H9 (cell line): ENCODE measurements at regions not wholly inside any gene's neighbourhood (a gene's known extent, or its start where the extent isn't known, plus 50 kb on each side); places are given as distances from the start of the nearest gene placed in this dataset.

Experiments used
- DNase-seq: peaks from one replicate; pipeline ENCODE4 v3.0.0-alpha.2; 2017
- H2AFZ ChIP-seq: one replicate; pipeline ENCODE4 v1.6.1; 2013; ENCODE audit warnings: mild to moderate bottlenecking, low read length, control low read depth, moderate library complexity
- H2AK5ac ChIP-seq: 2 replicates; pipeline ENCODE4 v1.6.1; 2013; ENCODE audit warnings: low read length, control low read depth, mixed read lengths; ENCODE audit not compliant: insufficient read length
- H2BK120ac ChIP-seq: one replicate; pipeline ENCODE4 v1.6.1; 2013; ENCODE audit warnings: low read depth, mild to moderate bottlenecking, low read length, control low read depth, inconsistent platforms; ENCODE audit not compliant: poor library complexity, severe bottlenecking
- H2BK12ac ChIP-seq: 2 replicates; pipeline ENCODE4 v1.6.1; 2013; ENCODE audit warnings: low read length, control low read depth, mixed read lengths, low read depth; ENCODE audit not compliant: insufficient read length
- H2BK15ac ChIP-seq: 2 replicates; pipeline ENCODE4 v1.6.1; 2013; ENCODE audit warnings: low read depth, low read length, control low read depth
- H2BK20ac ChIP-seq: one replicate; pipeline ENCODE4 v1.6.1; 2013; ENCODE audit warnings: low read depth, mild to moderate bottlenecking, low read length, control low read depth, inconsistent platforms; ENCODE audit not compliant: poor library complexity, severe bottlenecking
- H2BK5ac ChIP-seq: 2 replicates; pipeline ENCODE4 v1.6.1; 2013; ENCODE audit warnings: low read length, control low read depth, mixed read lengths; ENCODE audit not compliant: insufficient read length
- H3K14ac ChIP-seq: 2 replicates; pipeline ENCODE4 v1.6.1; 2013; ENCODE audit warnings: low read length, control low read depth; ENCODE audit not compliant: insufficient read depth
- H3K18ac ChIP-seq: 2 replicates; pipeline ENCODE4 v1.6.1; 2013; ENCODE audit warnings: low read depth, mild to moderate bottlenecking, mixed read lengths, low read length, control low read depth; ENCODE audit not compliant: insufficient read length
- H3K23ac ChIP-seq: 2 replicates; pipeline ENCODE4 v1.6.1; 2013; ENCODE audit warnings: low read length, control low read depth, mixed read lengths, low read depth; ENCODE audit not compliant: insufficient read length
- H3K23me2 ChIP-seq: 2 replicates; pipeline ENCODE4 v1.6.1; 2013; ENCODE audit warnings: low read depth, mild to moderate bottlenecking, mixed read lengths, low read length, control low read depth; ENCODE audit not compliant: insufficient read length, poor library complexity, severe bottlenecking
- H3K27ac ChIP-seq: 2 replicates; pipeline ENCODE4 v1.5.1; 2013; ENCODE audit warnings: low read length, control low read depth, mixed read lengths, low read depth; ENCODE audit not compliant: insufficient read length
- H3K27me3 ChIP-seq: 2 replicates; pipeline ENCODE4 v1.6.1; 2013; ENCODE audit warnings: low read length, control low read depth, inconsistent platforms; ENCODE audit not compliant: insufficient read depth
- H3K4ac ChIP-seq: 2 replicates; pipeline ENCODE4 v1.6.1; 2013; ENCODE audit warnings: low read depth, mild to moderate bottlenecking, control low read depth, inconsistent platforms, low read length, moderate library complexity
- H3K4me1 ChIP-seq: 2 replicates; pipeline ENCODE4 v1.6.1; 2013; ENCODE audit warnings: low read length, control low read depth, inconsistent platforms; ENCODE audit not compliant: insufficient read depth
- H3K4me2 ChIP-seq: 2 replicates; pipeline ENCODE4 v1.6.1; 2013; ENCODE audit warnings: low read length, control low read depth, mixed read lengths; ENCODE audit not compliant: insufficient read length, insufficient read depth
- H3K56ac ChIP-seq: 2 replicates; pipeline ENCODE4 v1.6.1; 2013; ENCODE audit warnings: low read depth, mild to moderate bottlenecking, mixed read lengths, low read length, control low read depth; ENCODE audit not compliant: insufficient read length
- H3K79me1 ChIP-seq: 2 replicates; pipeline ENCODE4 v1.6.1; 2013; ENCODE audit warnings: low read depth, mild to moderate bottlenecking, moderate library complexity, low read length, control low read depth, inconsistent platforms; ENCODE audit not compliant: insufficient read depth, poor library complexity, severe bottlenecking
- H3K79me2 ChIP-seq: 2 replicates; pipeline ENCODE4 v1.6.1; 2013; ENCODE audit warnings: low read length, control low read depth, inconsistent platforms; ENCODE audit not compliant: insufficient read depth
- H3K9ac ChIP-seq: 2 replicates; pipeline ENCODE4 v1.6.1; 2013; ENCODE audit warnings: low read length, control low read depth, mixed read lengths; ENCODE audit not compliant: insufficient read length; ENCODE audit errors: extremely low read depth
- H3K9me3 ChIP-seq: one replicate; pipeline ENCODE4 v1.6.1; 2013; ENCODE audit warnings: low read depth, low read length, inconsistent platforms; ENCODE audit not compliant: control insufficient read depth
- H3T11ph ChIP-seq: one replicate; pipeline ENCODE4 v1.6.1; 2013; ENCODE audit warnings: mild to moderate bottlenecking, low read length, control low read depth, inconsistent platforms
- H4K20me1 ChIP-seq: one replicate; pipeline ENCODE4 v1.6.1; 2013; ENCODE audit not compliant: control insufficient read depth, insufficient read length, insufficient read depth
- H4K5ac ChIP-seq: 2 replicates; pipeline ENCODE4 v1.6.1; 2013; ENCODE audit warnings: low read depth, mild to moderate bottlenecking, mixed read lengths, low read length, control low read depth; ENCODE audit not compliant: insufficient read length
- H4K8ac ChIP-seq: replicated peaks from 2 replicates; pipeline ENCODE4 v1.6.1; 2013; ENCODE audit warnings: low read length, control low read depth, mixed read lengths, low read depth; ENCODE audit not compliant: insufficient read length
- H4K91ac ChIP-seq: 2 replicates; pipeline ENCODE4 v1.6.1; 2013; ENCODE audit warnings: low read depth, mild to moderate bottlenecking, moderate library complexity, mixed read lengths, low read length, control low read depth; ENCODE audit not compliant: insufficient read length
- H3K27ac Mint-ChIP-seq, 3 experiments: 2 replicates in 2 of 3; 3 replicates in 1 of 3; pipeline ENCODE4 v1.8.0; 2020 to 2021; ENCODE audit warnings: mixed read lengths in 3 of 3, mild to moderate bottlenecking in 1 of 3, moderate library complexity in 1 of 3
- H3K27me3 Mint-ChIP-seq: 2 replicates; pipeline ENCODE4 v1.8.0; 2021; ENCODE audit warnings: low read depth, mild to moderate bottlenecking, moderate library complexity, mixed read lengths
- H3K36me3 Mint-ChIP-seq, 3 experiments: 2 replicates in 2 of 3; 3 replicates in 1 of 3; pipeline ENCODE4 v1.8.0; 2020 to 2021; ENCODE audit warnings: low read depth in 3 of 3, mixed read lengths in 3 of 3; ENCODE audit not compliant: insufficient read depth in 1 of 3
- H3K4me1 Mint-ChIP-seq, 2 experiments: 2 replicates each; pipeline ENCODE4 v1.8.0; 2020; ENCODE audit warnings: mixed read lengths in 2 of 2
- H3K4me3 Mint-ChIP-seq, 2 experiments: 2 replicates in 1 of 2; 3 replicates in 1 of 2; pipeline ENCODE4 v1.8.0; 2020 to 2021; ENCODE audit warnings: mild to moderate bottlenecking in 2 of 2, mixed read lengths in 2 of 2, moderate library complexity in 1 of 2
- H3K9me3 Mint-ChIP-seq, 2 experiments: 2 replicates in 1 of 2; 3 replicates in 1 of 2; pipeline ENCODE4 v1.8.0; 2020; ENCODE audit warnings: mild to moderate bottlenecking in 2 of 2, mixed read lengths in 2 of 2, moderate library complexity in 1 of 2
- WGBS: extraction: QIAGEN DNeasy Blood & Tissue Kit; methylation state at CpG from one replicate; pipeline ENCODE4 v1.1.7; 2013; ENCODE audit warnings: missing lambda C conversion rate, low lambda C conversion rate, mixed read lengths; ENCODE audit not compliant: insufficient read length; ENCODE audit errors: extremely low coverage; 5-methylcytosine and 5-hydroxymethylcytosine counted together
- TF ChIP-seq, protein P1 (sequence below): fragments of 200-600 bp; sonication (generic); conservative IDR thresholded peaks from 3 replicates; pipeline ENCODE4 v1.8.0; 2021; ENCODE audit warnings: antibody characterized with exemption, mild to moderate bottlenecking

DNA sequence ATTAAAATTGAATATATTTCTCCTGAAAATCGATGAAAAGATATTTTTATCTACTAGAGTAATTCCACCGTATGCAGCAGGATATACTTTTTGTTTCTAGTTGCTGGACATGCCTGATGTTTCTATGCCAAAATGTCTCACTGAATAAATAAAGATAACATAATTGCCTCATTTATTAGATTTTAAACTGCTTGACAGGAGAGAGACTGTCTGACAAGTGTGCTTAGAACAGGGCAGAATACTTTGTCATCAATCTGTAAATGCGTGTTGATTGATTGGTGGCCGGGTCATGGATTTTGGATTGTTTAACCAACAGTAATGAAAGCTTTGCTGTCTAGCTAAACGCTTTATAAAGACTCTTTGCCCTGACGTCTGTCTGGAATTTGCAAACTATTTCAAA is 339.0 kb downstream of the CHRM3 start:
- Histone ChIP-seq H3K27ac (no peak overlapping the region), H3K56ac (no peak overlapping the region), H4K5ac (no peak overlapping the region), H4K91ac (no peak overlapping the region), H4K20me1 (no peaks in the 10 kb centered on the region), H3T11ph (no peak overlapping the region), H2BK12ac (no peak overlapping the region), H3K79me1 (no peaks in the 10 kb centered on the region), H3K23ac (no peak overlapping the region), H3K4me1 (no peaks in the 10 kb centered on the region; the same call in 1 of the 2 replicates), H4K8ac (no peak overlapping the region), H3K4ac (no peak overlapping the region), H3K23me2 (no peaks in the 10 kb centered on the region), H2AK5ac (no peak overlapping the region), H2BK15ac (no peak overlapping the region), H2AFZ (no peak overlapping the region), H2BK20ac (no peak overlapping the region), H3K18ac (no peak overlapping the region), H3K79me2 (no peaks in the 10 kb centered on the region), H2BK5ac (no peak overlapping the region), H3K9me3 (no peaks in the 10 kb centered on the region), H2BK120ac (no peak overlapping the region), H3K9ac (no peak overlapping the region), H3K27me3 (no peaks in the 10 kb centered on the region), H3K14ac (no peak overlapping the region), H3K4me2 (no peak overlapping the region)
- Mint-ChIP-seq H3K4me3 (no peak overlapping the region), H3K36me3 (no peaks in the 10 kb centered on the region), H3K4me1 (peaks cover 7 to 9% of the 10 kb centered on the region in 2 experiments; a peak in 3 of 4 replicates), H3K27me3 (no peaks in the 10 kb centered on the region), H3K9me3 (no peaks in the 10 kb centered on the region), H3K27ac (no peak overlapping the region)
- no CpG with 5 or more reads among the region's 6 CpGs for WGBS
- TF ChIP-seq, protein P1, sequence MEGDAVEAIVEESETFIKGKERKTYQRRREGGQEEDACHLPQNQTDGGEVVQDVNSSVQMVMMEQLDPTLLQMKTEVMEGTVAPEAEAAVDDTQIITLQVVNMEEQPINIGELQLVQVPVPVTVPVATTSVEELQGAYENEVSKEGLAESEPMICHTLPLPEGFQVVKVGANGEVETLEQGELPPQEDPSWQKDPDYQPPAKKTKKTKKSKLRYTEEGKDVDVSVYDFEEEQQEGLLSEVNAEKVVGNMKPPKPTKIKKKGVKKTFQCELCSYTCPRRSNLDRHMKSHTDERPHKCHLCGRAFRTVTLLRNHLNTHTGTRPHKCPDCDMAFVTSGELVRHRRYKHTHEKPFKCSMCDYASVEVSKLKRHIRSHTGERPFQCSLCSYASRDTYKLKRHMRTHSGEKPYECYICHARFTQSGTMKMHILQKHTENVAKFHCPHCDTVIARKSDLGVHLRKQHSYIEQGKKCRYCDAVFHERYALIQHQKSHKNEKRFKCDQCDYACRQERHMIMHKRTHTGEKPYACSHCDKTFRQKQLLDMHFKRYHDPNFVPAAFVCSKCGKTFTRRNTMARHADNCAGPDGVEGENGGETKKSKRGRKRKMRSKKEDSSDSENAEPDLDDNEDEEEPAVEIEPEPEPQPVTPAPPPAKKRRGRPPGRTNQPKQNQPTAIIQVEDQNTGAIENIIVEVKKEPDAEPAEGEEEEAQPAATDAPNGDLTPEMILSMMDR, result no peak
- DNase-seq, result no peak
